Spleen (tissue), 7 donors: ENCODE measurements at regions not wholly inside any gene's neighbourhood (a gene's known extent, or its start where the extent isn't known, plus 50 kb on each side); places are given as distances from the start of the nearest gene placed in this dataset.

Experiments
- CTCF ChIP-seq, 11 experiments: fragments of 200-600 bp in 7 of 11; fragments of 450-650 bp in 4 of 11; sonication (generic) in 4 of 11; IDR thresholded peaks in 8 of 11; conservative IDR thresholded peaks in 3 of 11; 1 replicate in 7 of 11; 2 replicates in 4 of 11; pipeline versions ENCODE4 v1.4.0 to v1.8.0; 2016 to 2021; ENCODE audit warnings: antibody characterized with exemption in 11 of 11, inconsistent platforms in 4 of 11, mild to moderate bottlenecking in 1 of 11
- POLR2AphosphoS5 ChIP-seq, 3 donors: sonication (generic); formaldehyde crosslinking; IDR thresholded peaks; one replicate each; pipeline ENCODE4 v1.5.1; 2017; ENCODE audit warnings: antibody characterized with exemption in 3 of 3
- donor health status: DM: no; HTN: no; CAD: no; lungs with moderate emphysema.
- donor health status: DM: no; HTN: no; CAD: no.
- donor health status: DM: no; HTN: no; CAD: no.

GRCh38 chr2:17303521-17303920 is 214.7 kb downstream of the RAD51AP2 start:
- TF ChIP-seq POLR2AphosphoS5 (IDR thresholded peaks at IDR 0.05) (no peak), CTCF (IDR thresholded peaks at IDR 0.05 in 8 of 11, conservative IDR thresholded peaks at IDR 0.05 in 3 of 11) (no peak)
